ENCODE measurements at regions not wholly inside any gene's neighbourhood (a gene's known extent, or its start where the extent isn't known, plus 50 kb on each side); places are given as distances from the start of the nearest gene placed in this dataset.
"Not testable (repeated sequence)": the region's sequence is repeated elsewhere in the genome, so short reads cannot be mapped to it uniquely, and the experiment has no call there.

DNA sequence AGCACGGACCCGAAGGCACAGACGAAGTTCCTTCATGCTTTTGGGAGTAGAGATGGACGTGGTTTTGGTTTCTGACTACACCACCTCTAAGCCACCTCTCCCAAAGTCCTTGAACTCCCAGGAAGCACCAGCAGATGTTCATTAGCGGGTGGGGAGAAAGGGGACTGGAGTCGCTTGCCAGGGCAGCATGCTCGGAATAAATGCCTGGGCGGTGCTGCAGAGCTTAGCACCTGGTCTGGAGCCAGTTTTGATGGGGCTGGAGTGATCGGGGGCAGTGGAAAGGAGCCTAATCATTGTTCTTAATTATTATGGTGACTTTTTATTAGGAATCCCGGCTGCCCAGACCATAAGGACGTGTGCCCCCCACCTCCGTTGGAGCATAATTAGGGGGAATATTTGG lies 220.8 kb downstream of the TFCP2L1 start:
- no peak for DNase-seq

DNA sequence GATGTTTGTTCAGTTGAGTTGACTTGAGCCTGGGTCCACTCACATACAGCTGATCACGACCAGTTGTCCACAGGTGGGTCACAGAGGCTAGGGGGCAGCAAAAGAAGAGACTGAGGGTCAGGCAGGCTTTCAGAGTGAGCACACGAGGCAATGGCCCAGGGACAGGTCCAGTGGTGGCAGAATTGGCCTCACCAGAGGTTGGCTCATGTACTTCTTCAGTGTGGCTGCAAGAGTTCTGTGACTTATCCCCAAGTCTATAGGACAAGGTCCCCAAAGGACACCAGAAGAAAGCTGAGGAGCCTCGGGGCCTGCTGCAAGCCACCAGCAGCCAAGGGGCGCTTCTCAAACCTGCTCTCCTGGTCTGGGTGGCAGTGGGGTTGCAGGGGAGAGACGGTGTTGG lies 219.8 kb downstream of the TFCP2L1 start:
- DNase-seq = no peak

DNA sequence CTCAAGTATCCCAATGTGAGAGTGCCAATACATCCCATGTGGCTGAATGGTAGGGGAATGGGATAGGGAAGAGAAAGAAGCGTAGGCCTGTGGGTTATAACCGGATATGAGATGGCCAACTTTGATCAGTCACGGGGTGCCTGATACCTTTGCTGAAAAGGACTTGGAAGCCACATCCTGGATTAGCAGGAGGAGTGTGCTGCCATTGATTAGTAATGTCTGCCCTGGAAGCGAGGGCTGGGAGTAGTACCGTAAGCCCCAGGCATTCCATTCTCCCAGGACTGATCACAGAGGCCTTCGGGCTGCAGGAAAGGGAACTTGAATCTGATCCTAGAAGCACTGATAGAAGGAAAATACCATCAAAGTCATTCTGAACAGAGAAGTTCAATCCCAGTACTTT lies 218.5 kb downstream of the TFCP2L1 start:
- no peak for DNase-seq

DNA sequence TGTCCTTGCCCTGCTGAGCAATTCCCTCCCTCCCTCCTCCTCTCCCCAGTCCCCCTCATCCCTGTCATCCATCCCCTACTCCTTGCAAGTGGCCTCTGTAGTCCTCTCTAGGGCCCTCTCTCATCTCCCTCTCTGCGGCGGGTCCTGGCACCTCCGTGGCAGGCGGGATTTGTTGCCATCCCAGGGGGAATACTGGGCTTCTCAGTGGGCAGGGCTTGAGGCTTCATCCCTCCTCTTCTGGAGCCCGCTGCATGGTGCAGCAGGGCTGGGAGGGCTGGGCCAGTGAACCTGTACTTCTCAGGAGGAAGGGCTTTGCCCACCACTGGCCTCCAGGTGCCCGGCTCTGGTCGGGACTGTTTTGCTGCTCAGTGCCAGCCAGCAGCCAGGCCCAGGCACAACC lies 216.2 kb downstream of the TFCP2L1 start:
- DNase-seq = no peak

DNA sequence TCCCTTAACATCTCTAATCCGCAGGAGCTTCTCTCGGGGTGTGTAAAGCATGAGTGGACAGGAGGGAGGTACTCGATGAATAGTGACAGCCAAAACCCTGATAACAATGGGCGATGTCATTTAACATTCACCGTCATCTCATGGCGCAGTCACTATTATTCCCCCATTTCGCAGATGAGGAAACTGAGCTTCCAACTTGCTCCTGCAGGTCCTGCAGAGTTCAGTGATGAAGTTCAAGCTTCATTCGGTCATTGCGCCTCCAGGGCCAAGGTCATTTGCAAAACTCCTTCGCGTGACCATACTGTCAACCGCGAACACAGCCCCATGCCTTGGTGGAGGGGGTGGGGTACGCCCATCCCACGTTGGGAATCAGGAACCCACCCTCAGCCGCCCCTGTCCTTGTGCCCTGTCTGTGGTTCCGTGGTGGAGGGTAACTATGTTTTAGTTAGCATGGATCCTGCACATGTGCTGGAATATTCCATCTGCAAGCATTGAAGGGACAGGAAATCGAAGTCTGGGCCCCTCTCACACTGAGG lies 215.5 kb downstream of the TFCP2L1 start:
- DNase-seq = no peak

DNA sequence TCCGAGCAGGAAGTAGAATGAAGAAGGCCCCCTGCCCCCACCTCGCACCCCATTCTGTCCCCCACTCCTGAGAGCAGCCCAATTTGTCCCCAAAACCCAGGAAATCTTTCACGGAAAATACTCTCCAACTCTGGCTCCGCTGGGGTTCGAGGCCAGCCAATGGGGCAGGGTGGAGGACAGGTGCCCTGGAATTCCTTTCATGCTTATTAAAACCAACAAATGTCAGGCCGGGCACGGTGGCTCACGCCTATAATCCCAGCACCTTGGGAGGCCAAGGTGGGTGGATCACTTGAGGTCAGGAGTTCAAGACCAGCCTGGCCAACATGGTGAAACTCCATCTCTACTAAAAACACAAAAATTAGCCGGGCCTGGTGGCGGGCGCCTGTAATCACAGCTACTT lies 214.9 kb downstream of the TFCP2L1 start:
- DNase-seq = not testable (repeated sequence)

DNA sequence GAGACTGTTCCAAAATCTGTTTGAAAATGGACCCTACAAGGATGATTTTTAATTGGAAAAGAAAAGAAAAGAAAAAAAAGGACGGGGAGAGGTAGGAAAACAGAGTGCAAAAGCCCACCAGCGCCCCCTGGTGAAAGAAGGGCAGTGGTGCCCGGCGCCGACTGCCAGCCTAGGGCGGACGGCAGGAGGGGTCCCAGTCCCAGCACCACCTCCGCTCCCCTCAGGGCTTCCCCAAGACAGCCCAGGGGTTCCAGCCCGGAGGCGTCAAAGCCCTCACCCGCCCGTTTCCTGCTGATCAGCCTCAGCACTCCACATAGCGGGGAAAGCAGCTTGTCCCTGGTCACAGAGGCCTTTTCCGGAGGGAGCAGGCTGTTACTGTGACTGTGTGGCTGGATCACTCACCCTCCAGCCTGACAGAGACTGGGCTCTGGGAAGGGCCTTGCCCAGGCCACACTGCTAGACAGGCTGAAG lies 213.9 kb downstream of the TFCP2L1 start:
- DNase-seq = peak; percentile 57

DNA sequence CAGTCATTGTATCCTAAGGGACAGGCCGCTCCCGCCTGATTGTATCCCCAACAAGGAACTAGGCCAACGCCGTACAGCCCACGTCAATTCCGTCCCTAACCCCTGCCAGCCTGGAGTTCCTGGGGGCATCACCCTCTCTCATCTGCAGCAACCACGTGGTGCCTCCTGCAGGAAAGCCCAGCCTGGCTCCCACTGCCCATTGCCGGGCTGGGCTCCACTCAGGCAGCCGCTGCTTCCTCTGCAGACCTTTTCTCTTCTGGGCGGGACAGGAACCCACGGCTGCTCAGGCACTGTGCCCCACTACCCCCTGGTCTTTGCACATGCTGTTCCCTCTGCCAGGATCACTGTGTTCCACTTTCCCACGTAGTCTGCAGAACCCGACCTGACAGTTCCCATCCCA lies 212.2 kb downstream of the TFCP2L1 start:
- no peak for DNase-seq

DNA sequence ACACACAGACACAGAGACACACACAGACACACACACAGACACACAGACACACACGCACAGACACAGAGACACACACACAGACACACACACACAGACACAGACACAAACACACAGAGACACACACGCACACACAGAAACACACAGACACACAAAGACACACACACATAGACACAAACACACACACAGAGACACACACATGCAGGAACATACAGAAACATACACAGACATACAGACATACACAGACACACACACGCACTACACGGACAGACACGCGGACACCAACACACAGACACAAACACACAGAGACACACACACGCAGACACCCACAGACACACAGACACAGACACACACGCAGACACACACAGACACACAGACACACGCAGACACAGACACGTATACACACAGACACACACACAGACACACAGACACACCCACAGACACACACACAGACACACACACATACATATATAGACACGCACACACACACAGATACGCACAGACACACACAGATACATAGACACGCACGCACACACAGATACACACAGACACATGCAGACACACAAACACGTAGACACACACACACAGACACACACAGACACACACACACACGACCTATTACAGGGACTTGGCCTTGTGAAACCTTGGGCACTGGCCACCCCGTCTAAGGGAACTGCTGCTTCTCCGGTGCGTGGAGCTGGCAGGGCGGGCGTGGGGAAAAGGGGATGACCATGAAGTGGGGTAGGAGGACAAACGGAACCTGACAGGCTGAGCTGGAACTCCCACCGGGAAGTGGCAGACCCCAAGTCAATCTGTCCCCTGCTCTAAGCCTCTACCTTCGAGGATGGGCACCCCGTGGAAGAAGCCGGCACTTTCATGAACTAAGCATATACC lies 211.4 kb downstream of the TFCP2L1 start:
- no peak for DNase-seq

DNA sequence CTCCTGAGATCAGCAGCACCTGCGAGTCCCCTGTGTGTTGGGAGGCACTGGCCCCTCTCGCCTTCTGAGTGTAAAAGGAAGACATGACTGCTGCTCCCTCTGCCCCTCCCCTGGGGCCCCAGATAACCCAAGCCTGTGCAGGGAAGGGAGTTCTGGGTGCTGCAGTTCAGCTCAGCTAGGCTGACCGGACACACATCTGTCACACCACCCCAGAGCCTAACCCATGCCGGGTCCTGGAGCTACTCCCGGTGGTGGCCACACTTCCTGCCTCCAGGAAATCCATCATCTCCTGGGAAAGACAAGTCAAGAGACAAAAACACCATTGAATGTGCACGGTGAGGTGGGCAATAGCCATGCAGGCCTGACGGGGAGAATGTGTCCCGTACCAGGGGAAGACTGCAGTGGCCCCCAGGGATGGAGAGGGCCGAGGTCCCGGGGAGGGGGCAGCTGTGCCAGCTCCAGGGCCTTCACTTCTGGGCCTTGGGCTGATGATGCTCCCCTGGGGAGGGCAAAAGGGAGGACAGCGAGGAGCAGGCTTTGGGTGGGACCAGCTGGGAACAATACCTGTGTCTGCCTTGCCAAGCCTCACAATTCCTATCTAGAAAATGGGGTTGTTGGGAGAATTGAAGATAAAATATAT lies 210.6 kb downstream of the TFCP2L1 start:
- no peak for DNase-seq

DNA sequence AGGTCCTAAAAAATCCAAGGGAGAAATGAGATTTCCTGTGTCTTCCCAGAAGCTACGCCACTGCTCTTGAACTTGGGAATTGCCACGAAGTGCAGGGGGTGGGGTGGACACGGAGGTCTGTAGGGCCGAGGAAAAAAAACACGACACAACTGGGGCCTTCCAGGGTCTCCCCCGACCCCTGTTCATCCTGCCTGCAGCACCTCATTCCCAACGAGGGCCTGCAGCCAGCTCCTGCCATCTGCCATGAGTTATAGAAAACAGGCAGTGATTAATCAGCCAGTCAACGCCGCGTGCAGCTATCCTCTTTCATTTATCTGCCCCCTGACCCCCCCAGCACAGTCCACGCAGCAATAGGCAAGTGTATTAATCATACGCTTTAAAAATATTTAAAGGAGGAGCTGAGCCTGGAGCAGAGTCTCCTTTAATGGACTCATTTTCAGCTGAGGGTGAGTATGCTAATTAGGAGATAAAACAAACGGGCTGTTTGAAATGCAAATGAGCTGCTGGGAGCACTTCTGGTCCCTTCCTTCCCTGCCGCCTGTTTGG lies 209.9 kb downstream of the TFCP2L1 start:
- peak; percentile 74 for DNase-seq

DNA sequence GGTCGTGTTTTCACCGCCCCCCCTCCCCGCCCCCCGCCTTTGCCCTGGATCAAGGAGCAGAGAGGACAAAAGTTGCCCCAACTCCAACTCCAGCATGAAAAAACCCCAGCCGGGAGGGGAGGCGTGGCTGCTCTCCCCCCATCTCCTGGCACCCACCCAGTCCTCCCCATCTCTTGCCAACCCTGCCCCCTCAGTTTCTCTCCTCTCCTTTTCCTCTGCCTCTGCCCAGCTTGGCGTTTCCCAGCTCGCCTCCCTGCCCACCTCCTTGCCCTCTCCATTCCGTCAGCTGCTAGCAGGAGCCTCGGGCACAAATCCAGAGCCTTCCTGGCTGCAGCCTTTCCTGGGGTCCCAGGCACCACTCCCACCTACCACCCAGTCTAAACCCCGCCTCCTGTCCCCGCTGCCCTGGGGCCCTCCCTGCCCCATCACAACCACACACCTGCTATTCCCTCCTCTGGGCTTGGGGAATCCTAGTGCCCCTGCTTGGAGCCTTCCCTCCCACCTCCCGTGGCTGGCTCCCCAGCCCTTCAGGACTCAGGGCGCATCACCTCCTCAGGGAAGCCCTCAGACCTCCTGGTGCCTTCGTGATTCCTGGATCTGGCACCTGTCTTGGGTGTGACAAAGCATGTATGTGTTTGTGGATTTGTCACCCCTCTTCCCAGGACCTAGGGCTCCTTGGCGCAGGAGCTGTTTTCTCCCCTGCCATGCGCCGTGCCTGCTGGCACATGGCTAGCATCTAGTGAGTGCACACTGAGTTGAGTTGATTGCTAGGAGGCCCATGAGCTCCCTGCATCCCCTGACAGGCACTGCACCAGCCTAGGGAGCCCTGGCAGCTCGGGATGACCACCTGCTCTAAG lies 209.1 kb downstream of the TFCP2L1 start:
- peak; percentile 74 for DNase-seq

DNA sequence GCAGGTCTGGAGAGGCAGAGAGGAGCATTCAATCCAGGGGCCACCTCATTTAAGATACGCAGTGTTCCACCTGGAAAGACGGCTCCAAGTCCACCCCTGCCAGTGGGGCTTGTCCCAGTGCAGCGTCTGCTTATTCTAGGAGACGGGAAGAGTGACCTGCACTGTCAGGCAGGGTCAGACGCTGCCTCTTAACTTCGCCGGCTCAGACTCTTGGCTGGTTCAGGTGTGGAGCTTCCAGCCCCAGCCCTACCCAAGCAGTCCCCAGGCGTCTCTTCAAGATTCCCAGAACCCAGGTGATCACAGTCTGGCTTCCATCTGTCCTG lies 208.5 kb downstream of the TFCP2L1 start:
- DNase-seq = no peak

DNA sequence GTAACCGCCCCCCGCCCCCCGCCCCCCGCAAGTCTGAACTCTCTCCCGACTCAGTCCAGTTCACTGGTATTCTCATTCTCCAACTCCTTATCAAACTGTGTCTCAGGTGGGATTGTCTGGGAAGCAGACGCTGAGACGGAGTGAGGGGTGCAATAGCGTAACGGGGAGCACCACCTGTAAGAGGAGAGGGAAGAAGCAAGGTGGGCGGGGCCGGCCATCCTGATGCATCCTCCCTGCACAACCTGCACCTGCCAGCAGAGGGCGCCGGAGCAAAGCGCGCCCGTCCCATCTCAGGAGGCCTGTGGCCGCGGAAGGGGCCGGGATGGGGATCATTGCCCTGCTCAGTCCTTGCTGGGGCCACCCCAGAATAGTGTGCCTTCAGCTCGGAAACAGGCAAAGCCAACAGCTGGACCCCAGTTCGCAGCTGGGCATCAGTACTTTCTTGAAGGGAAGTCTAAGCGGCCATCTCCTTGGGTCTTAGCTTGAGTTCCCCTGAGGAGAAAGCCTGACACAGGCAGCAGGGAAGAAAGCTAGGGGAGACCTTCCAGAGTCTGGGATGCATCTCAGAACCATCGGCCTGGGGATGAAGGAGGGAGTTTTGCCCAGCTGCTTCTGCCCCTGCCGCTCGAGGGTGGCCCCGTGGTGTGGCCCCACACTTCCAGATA lies 208.0 kb downstream of the TFCP2L1 start:
- no peak for DNase-seq

DNA sequence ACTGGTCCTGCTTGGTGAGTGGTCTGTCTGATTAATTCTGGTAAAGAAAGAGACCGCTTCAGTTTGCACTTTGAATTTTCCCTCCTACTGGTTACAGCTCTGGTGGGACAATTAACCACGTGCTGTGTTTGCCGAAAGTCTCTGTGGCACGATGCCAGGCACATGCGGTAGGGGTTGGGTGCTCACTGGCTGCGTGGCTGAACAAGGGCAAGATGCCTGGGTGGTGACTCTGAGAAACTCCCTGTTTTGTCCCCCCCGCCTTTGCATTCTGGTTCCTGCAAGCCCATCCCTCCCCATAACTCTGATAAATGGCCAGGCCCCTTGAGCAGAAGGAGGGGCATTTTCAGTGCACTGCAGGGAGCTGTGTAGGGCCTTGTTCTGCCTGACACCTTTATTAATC lies 206.1 kb downstream of the TFCP2L1 start:
- DNase-seq = no peak

DNA sequence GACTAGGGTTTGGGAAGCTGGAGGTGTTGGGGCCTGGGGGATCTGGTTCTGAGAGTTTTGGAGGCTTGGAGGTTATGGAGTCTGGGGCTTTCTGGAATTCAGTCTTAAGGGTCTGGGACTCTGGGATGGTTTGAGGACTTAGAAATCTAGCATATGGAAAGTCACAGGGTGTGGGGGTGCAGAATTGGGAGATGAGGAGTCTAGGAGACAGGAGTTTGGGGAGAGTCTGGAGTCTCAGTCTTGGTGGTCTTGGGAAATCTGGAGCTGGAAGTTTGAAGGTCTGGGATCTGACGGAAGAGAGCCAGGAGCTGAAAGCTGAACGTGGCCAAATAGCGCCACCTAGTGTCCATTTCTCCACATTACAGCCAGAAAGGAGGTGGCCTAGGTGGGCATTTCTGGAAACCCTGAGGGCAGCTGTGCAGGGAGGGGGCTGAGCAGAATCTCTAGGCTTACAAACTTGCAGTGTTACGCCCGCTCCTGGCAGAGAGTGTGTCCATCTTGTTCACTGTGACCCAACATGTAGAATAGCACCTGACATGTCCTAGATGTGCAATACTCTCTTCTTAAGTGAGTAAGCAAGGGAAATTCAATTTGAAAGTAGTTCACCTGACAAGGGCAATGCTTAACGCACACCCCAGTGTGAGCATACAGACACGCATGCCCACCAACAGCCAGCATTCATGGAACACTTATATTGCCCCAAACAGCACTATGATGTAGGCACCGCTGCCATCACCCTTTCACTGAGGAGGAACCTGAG lies 204.8 kb downstream of the TFCP2L1 start:
- peak; percentile 64 for DNase-seq

DNA sequence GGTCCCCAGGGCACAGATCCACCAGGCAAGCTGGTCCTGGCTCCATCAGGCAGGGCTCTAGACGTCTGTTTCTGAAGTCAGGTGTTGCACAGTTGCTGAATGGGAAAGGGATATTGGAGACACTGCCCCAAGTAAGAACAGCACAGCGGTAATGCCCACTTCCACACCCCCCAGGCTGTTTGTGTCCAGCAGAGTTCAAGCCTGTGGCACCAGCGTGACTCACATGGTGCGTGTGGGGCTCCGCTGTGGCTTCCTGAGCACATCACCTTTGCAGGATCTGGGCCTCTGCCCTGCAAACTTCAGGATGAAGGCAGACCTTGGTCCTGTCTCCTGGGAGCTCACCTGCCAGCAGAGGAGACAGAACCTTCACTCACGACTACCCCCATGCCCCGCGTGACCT lies 203.3 kb downstream of the TFCP2L1 start:
- no peak for DNase-seq

DNA sequence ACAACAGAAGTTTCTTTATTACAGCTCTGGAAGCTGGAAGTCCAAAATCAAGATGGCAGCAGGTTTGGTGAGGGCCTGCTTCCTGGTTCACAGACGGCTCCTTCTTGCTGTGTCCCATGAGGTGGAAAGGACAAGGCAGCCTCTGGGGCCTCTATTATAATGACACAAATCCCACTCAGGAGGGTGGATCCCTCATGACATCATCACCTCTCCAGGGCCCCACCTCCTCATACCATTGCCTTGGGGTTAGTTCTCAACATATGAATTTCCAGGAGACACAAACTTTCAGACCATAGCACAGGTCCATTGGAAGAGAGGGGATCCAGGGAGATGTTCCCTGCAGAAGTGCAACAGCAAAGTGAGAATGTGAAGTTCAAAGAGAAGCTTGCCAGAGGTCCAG lies 202.8 kb downstream of the TFCP2L1 start:
- no peak for DNase-seq

DNA sequence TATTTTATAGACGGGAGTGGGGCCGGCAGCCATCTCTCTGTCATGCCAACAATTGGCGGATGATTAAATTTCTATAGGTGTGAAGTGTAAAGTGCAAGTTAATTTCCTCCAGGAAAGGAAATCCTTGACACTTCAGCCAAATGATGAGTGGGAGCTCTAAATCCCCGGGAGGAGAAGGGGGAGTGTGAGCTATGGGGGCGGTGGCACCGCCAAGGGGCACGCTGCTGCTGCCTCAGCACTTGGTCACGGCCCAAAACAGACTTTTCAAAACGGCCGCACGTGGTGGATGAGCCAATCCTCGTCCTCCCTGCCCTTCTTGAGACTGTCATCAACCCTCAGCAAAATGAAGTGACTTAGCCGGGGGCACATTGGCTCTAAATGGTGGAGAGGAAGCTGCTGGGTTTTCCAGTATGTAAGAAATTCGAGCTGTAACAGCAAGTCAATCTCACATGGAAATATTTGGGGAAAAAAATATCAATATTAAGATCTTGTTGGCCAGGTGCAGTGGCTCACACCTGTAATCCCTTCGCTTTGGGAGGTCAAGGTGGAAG lies 200.8 kb downstream of the TFCP2L1 start:
- no peak for DNase-seq

DNA sequence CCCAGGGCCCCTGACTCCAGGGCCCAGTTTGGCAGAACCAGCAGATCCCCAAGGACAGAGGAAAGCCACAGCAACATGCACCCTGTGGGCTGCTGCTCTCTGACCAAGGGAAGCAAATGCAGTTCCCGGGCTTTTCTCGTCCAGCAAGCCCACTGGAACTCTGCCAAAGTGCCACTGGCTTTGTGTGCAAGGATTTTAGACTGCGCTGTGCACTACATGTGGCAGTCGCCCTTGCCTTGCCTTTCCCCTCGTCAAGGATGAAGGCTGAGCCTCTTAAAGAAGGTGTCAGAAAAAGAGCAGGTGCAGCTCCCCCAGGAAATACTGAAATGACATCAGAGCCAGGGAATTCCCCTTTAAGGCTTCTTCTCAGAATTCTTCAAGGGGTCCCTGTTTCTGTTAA lies 199.2 kb downstream of the TFCP2L1 start:
- peak; percentile 16 for DNase-seq

DNA sequence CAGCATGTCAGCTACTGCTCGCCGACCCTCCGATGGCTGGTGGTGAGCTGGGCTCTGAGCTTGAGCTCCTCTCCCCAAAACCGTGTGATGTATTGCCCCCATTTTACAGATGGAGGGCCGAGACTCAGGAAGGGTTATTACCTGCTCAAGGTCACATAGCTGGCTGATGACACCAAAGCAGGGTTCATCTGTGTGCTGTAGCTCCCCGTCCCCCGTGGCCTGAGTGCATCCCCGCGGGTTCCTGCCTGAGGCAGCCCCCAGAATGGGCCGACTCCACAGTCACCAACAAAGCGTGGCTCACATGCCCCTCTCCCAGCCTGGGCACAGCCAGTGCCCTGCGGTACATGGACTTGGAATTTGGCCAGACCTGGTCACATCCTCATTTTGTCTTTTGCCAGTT lies 198.6 kb downstream of the TFCP2L1 start:
- DNase-seq = no peak
